GM23338 (cell line): ENCODE measurements at regions not wholly inside any gene's neighbourhood (a gene's known extent, or its start where the extent isn't known, plus 50 kb on each side); places are given as distances from the start of the nearest gene placed in this dataset.
A peak's percentile ranks its signal among the peaks of the same experiment; 100 is the strongest.
"Not testable (repeated sequence)": the region's sequence is repeated elsewhere in the genome, so short reads cannot be mapped to it uniquely, and the experiment has no call there.

Experiments
- ATAC-seq: fragments of 200-7000 bp; cut with Tn5 transposase; 3 replicates; pipeline ENCODE4 v1.9.1; 2020
- DNase-seq: peaks from one replicate; pipeline ENCODE4 v3.0.0-alpha.2; 2015; ENCODE audit warnings: low spot score
- H2AFZ ChIP-seq: fragments of 200-600 bp; sonication (generic); 2 replicates; pipeline ENCODE4 v1.8.0; 2016; ENCODE audit warnings: antibody characterized with exemption, mild to moderate bottlenecking, moderate library complexity
- H3F3A ChIP-seq: fragments of 200-600 bp; sonication (generic); replicated peaks from 2 replicates; pipeline ENCODE4 v1.8.0; 2017; ENCODE audit warnings: antibody characterized with exemption, mixed run types, low read depth
- H3K27ac ChIP-seq: fragments of 200-600 bp; sonication (generic); 2 replicates; pipeline ENCODE4 v1.6.1; 2016; ENCODE audit warnings: low read depth
- H3K27me3 ChIP-seq: fragments of 200-600 bp; sonication (generic); 2 replicates; pipeline ENCODE4 v1.8.0; 2016; ENCODE audit warnings: mild to moderate bottlenecking, mixed run types, moderate library complexity; ENCODE audit not compliant: insufficient read depth
- H3K36me3 ChIP-seq: fragments of 200-600 bp; sonication (generic); 2 replicates; pipeline ENCODE4 v1.8.0; 2016; ENCODE audit warnings: mild to moderate bottlenecking; ENCODE audit not compliant: insufficient read depth
- H3K4me1 ChIP-seq: fragments of 200-600 bp; sonication (generic); 2 replicates; pipeline ENCODE4 v1.8.0; 2016; ENCODE audit warnings: mild to moderate bottlenecking, moderate library complexity; ENCODE audit not compliant: insufficient read depth
- H3K4me2 ChIP-seq: fragments of 200-600 bp; sonication (generic); 2 replicates; pipeline ENCODE4 v1.7.1; 2017; ENCODE audit warnings: mixed run types
- H3K4me3 ChIP-seq: fragments of 200-600 bp; sonication (generic); 2 replicates; pipeline ENCODE4 v1.6.1; 2016; ENCODE audit warnings: mixed run types
- H3K79me2 ChIP-seq: fragments of 200-600 bp; sonication (generic); replicated peaks from 2 replicates; pipeline ENCODE4 v1.8.0; 2017; ENCODE audit warnings: mild to moderate bottlenecking; ENCODE audit not compliant: insufficient read depth
- H3K9me2 ChIP-seq: fragments of 200-600 bp; sonication (generic); 2 replicates; pipeline ENCODE4 v1.8.0; 2017; ENCODE audit not compliant: insufficient read depth
- H4K20me1 ChIP-seq: fragments of 200-600 bp; sonication (generic); replicated peaks from 2 replicates; pipeline ENCODE4 v1.8.0; 2017; ENCODE audit warnings: mild to moderate bottlenecking; ENCODE audit not compliant: insufficient read depth
- H3K27ac Mint-ChIP-seq: 2 replicates; pipeline ENCODE4 v1.8.0; 2020; ENCODE audit warnings: inconsistent platforms, mild to moderate bottlenecking, moderate library complexity, mixed read lengths
- H3K27me3 Mint-ChIP-seq: 3 replicates; pipeline ENCODE4 v1.8.0; 2022; ENCODE audit warnings: low read depth, mild to moderate bottlenecking, moderate library complexity, mixed read lengths, inconsistent platforms; ENCODE audit not compliant: insufficient read depth, poor library complexity
- H3K36me3 Mint-ChIP-seq: 3 replicates; pipeline ENCODE4 v1.8.0; 2021; ENCODE audit warnings: low read depth, mild to moderate bottlenecking, inconsistent platforms, moderate library complexity, mixed read lengths
- H3K4me1 Mint-ChIP-seq: 3 replicates; pipeline ENCODE4 v1.8.0; 2020; ENCODE audit warnings: mild to moderate bottlenecking, inconsistent platforms, mixed read lengths
- H3K4me3 Mint-ChIP-seq: 3 replicates; pipeline ENCODE4 v1.8.0; 2021; ENCODE audit warnings: moderate library complexity, mild to moderate bottlenecking, inconsistent platforms, mixed read lengths
- H3K9me3 Mint-ChIP-seq: 3 replicates; pipeline ENCODE4 v1.8.0; 2020; ENCODE audit warnings: moderate library complexity, mild to moderate bottlenecking, inconsistent platforms, mixed read lengths
- CREB1 ChIP-seq: fragments of 250-450 bp; sonication (Bioruptor Pico); IDR thresholded peaks from 2 replicates; pipeline ENCODE4 v1.5.0; 2020; ENCODE audit warnings: low read depth, mild to moderate bottlenecking, moderate library complexity
- EZH2 ChIP-seq: fragments of 200-600 bp; sonication (generic); IDR thresholded peaks from one replicate; pipeline ENCODE4 v1.8.0; 2017; ENCODE audit warnings: antibody characterized with exemption, mild to moderate bottlenecking, low read depth; ENCODE audit not compliant: unreplicated experiment
- EZH2phosphoT487 ChIP-seq: fragments of 200-600 bp; sonication (generic); IDR thresholded peaks from one replicate; pipeline ENCODE4 v1.8.1; 2018; ENCODE audit warnings: antibody characterized with exemption; ENCODE audit not compliant: unreplicated experiment
- NANOG ChIP-seq: IDR thresholded peaks from 2 replicates; pipeline ENCODE4 v1.6.1; 2016; ENCODE audit warnings: antibody characterized with exemption, borderline replicate concordance
- POLR2AphosphoS5 ChIP-seq: IDR thresholded peaks from 2 replicates; pipeline ENCODE4 v1.6.1; 2016; ENCODE audit warnings: antibody characterized with exemption, low read depth
- STAT1 ChIP-seq: IDR thresholded peaks from one replicate; pipeline ENCODE4 v1.6.1; 2016; ENCODE audit warnings: antibody characterized with exemption; ENCODE audit not compliant: unreplicated experiment
- ZNF114 ChIP-seq: fragments of 250-450 bp; sonication (Bioruptor Pico); IDR thresholded peaks from 2 replicates; pipeline ENCODE4 v1.5.0; 2020; ENCODE audit warnings: mild to moderate bottlenecking, moderate library complexity
- TF ChIP-seq, protein P1 (sequence below), 2 experiments: fragments of 200-600 bp in 1 of 2; sonication (generic) in 1 of 2; conservative IDR thresholded peaks; 2 replicates each; pipeline versions ENCODE4 v1.5.1 to v1.6.1; 2016 to 2017; ENCODE audit warnings: antibody characterized with exemption in 2 of 2, low read depth in 2 of 2, mild to moderate bottlenecking in 2 of 2, moderate library complexity in 1 of 2

DNA sequence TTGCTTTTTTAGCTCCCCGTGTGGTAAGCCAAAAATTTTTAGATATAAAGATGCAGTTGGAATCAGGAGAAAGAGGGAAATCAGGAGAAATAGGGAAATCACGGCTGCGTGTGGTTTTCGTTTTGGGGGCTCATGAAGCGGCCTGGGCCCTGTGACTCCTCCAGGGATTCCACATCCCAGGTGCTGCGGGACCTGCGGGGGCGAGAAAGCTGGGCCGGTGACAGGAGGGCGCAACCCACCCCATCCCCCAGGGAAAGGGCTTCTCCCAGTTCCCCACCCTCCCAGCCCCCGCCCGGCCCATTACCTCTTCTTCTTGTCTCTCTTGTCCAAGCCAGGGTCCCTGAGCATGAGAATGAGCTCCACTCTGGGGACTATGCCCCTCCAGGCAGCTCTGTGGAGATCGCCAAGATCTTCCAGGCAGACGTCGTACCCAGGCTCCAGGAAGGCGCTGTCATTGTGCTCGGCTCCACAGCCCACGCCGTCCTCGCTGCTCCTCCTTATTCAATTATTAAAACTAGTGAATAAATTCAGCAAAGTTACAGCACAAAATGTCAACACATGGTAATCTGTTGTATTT is 111.0 kb downstream of the MRPL57 start:
- Histone ChIP-seq H3K4me2 (no peak overlapping the region), H3K4me1 (no peaks in the 10 kb centered on the region), H3F3A (no peaks in the 10 kb centered on the region), H4K20me1 (no peaks in the 10 kb centered on the region), H3K9me2 (no peaks in the 10 kb centered on the region), H3K27ac (peak overlapping the region; percentile 74; the same call in 1 of the 2 replicates), H2AFZ (peak overlapping the region; percentile 91), H3K27me3 (no peaks in the 10 kb centered on the region), H3K36me3 (no peaks in the 10 kb centered on the region), H3K4me3 (no peak overlapping the region), H3K79me2 (no peaks in the 10 kb centered on the region)
- Mint-ChIP-seq H3K36me3 (no peaks in the 10 kb centered on the region), H3K4me1 (peaks cover 7% of the 10 kb centered on the region; the same call in 1 of the 3 replicates), H3K27me3 (no peaks in the 10 kb centered on the region), H3K9me3 (no peaks in the 10 kb centered on the region), H3K4me3 (no peak overlapping the region), H3K27ac (no peak overlapping the region)
- DNase-seq (peak; percentile 11), ATAC-seq (peak; percentile 63)
- TF ChIP-seq, protein P1, sequence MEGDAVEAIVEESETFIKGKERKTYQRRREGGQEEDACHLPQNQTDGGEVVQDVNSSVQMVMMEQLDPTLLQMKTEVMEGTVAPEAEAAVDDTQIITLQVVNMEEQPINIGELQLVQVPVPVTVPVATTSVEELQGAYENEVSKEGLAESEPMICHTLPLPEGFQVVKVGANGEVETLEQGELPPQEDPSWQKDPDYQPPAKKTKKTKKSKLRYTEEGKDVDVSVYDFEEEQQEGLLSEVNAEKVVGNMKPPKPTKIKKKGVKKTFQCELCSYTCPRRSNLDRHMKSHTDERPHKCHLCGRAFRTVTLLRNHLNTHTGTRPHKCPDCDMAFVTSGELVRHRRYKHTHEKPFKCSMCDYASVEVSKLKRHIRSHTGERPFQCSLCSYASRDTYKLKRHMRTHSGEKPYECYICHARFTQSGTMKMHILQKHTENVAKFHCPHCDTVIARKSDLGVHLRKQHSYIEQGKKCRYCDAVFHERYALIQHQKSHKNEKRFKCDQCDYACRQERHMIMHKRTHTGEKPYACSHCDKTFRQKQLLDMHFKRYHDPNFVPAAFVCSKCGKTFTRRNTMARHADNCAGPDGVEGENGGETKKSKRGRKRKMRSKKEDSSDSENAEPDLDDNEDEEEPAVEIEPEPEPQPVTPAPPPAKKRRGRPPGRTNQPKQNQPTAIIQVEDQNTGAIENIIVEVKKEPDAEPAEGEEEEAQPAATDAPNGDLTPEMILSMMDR (conservative IDR thresholded peaks at IDR 0.05; ENCODE audit: low read depth in 2 of 2): no peak
- no peak for TF ChIP-seq POLR2AphosphoS5
- TF ChIP-seq CREB1 (CRISPR knock-in tag): no peak
- no peak for TF ChIP-seq EZH2phosphoT487
- TF ChIP-seq ZNF114 (CRISPR knock-in tag): no peak
- TF ChIP-seq STAT1: no peak
- TF ChIP-seq EZH2: no peak
- no peak for TF ChIP-seq NANOG

DNA sequence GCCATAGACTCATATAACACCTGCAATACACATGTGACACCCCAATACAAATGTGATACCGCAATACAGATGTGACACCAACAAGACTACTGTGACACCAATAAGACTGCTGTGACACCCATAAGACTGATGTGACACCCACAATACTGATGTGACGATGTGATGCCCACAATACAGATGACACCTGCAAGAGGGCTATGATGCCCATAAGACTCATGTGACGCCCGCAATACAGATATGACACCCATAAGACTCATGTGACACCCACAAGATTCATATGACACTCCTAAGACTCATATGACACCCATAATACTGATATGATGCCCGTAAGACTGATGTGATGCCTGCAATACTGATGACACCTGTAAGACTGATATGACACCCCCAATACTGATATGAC is 113.0 kb downstream of the MRPL57 start:
- Histone ChIP-seq H2AFZ (no peak overlapping the region), H3K4me2 (no peak overlapping the region), H3K4me1 (no peaks in the 10 kb centered on the region), H3F3A (no peaks in the 10 kb centered on the region), H3K36me3 (no peaks in the 10 kb centered on the region), H4K20me1 (no peaks in the 10 kb centered on the region), H3K9me2 (no peaks in the 10 kb centered on the region), H3K27me3 (no peaks in the 10 kb centered on the region), H3K27ac (no peak overlapping the region), H3K79me2 (no peaks in the 10 kb centered on the region), H3K4me3 (no peak overlapping the region)
- Mint-ChIP-seq H3K9me3 (no peaks in the 10 kb centered on the region), H3K36me3 (no peaks in the 10 kb centered on the region), H3K4me3 (no peak overlapping the region), H3K4me1 (peaks cover 7% of the 10 kb centered on the region; the same call in 1 of the 3 replicates), H3K27ac (no peak overlapping the region), H3K27me3 (no peaks in the 10 kb centered on the region)
- TF ChIP-seq POLR2AphosphoS5: no peak
- ATAC-seq: no peak
- DNase-seq: no peak

DNA sequence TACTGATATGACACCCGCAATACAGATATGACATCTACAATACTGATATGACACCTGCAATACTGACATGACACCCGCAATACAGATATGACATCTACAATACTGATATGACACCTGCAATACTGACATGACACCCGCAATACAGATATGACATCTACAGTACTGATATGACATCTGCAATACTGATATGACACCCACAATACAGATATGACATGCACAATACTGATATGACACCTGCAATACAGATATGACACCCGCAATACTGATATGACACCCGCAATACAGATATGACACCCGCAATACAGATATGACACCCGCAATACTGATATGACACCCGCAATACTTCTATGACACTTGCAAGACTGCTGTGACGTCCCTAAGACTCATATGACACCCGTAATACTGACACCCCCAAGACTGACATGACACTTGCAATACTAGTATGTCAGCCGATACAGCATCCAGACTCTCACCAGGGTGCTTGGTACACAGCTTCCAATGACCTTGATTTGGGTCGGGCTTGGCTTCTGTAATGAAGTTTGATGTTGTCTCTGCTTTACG is 114.1 kb downstream of the MRPL57 start:
- H3K9me3 Mint-ChIP-seq, H3K27ac ChIP-seq, H3K4me1 Mint-ChIP-seq, DNase-seq, H3K27me3 ChIP-seq, H2AFZ ChIP-seq, H4K20me1 ChIP-seq, H3K9me2 ChIP-seq, H3K27me3 Mint-ChIP-seq, H3K4me3 Mint-ChIP-seq, H3K36me3 Mint-ChIP-seq, H3K36me3 ChIP-seq, H3K27ac Mint-ChIP-seq, H3F3A ChIP-seq, H3K4me1 ChIP-seq, H3K4me3 ChIP-seq, ATAC-seq, H3K79me2 ChIP-seq, H3K4me2 ChIP-seq: not testable (repeated sequence)
